ENCODE measurements at regions not wholly inside any gene's neighbourhood (a gene's known extent, or its start where the extent isn't known, plus 50 kb on each side); places are given as distances from the start of the nearest gene placed in this dataset.

- TF ChIP-seq ATRX (CRISPR knock-in tag; IDR thresholded peaks at IDR 0.05; ENCODE audit: borderline replicate concordance) (no peak), ZNF3 (CRISPR knock-in tag; IDR thresholded peaks at IDR 0.05) (no peak), KAT8 (CRISPR knock-in tag; IDR thresholded peaks at IDR 0.05) (0 out of 2 replicates have a peak, but pooled peaks have one; percentile 40), GFI1 (CRISPR knock-in tag; IDR thresholded peaks at IDR 0.05; ENCODE audit: borderline replicate concordance) (no peak), KDM4B (CRISPR knock-in tag; IDR thresholded peaks at IDR 0.05) (no peak), MTA3 (CRISPR knock-in tag; IDR thresholded peaks at IDR 0.05) (no peak), ZNF841 (CRISPR knock-in tag; IDR thresholded peaks at IDR 0.05; ENCODE audit: borderline replicate concordance) (no peak), GPN1 (CRISPR knock-in tag; IDR thresholded peaks at IDR 0.05; ENCODE audit: borderline replicate concordance) (no peak), ZNF354B (CRISPR knock-in tag; IDR thresholded peaks at IDR 0.05) (no peak), CBX5 (CRISPR knock-in tag; IDR thresholded peaks at IDR 0.05; ENCODE audit: borderline replicate concordance) (peak; percentile 68; the same call in 1 of the 2 replicates), NCOA2 (CRISPR knock-in tag; IDR thresholded peaks at IDR 0.05) (peak; percentile 36; the same call in 1 of the 2 replicates), MXI1 (IDR thresholded peaks at IDR 0.05; ENCODE audit: borderline replicate concordance, low read depth, low read length) (no peak), HOXA9 (CRISPR knock-in tag; IDR thresholded peaks at IDR 0.05; ENCODE audit: borderline replicate concordance) (no peak), ZHX2 (IDR thresholded peaks at IDR 0.05; ENCODE audit: low read depth) (no peak), ZHX2 (CRISPR knock-in tag; IDR thresholded peaks at IDR 0.05; ENCODE audit: borderline replicate concordance) (no peak), TFDP1 (CRISPR knock-in tag; IDR thresholded peaks at IDR 0.05; ENCODE audit: borderline replicate concordance) (no peak), SRF (IDR thresholded peaks at IDR 0.05; ENCODE audit: low read depth, low read length) (no peak), ZNF577 (CRISPR knock-in tag; IDR thresholded peaks at IDR 0.05; ENCODE audit: borderline replicate concordance, low read depth) (no peak), BORCS8-MEF2B (CRISPR knock-in tag; IDR thresholded peaks at IDR 0.05) (0 out of 2 replicates have a peak, but pooled peaks have one; percentile 48), DZIP1 (CRISPR knock-in tag; IDR thresholded peaks at IDR 0.05) (no peak), KLF12 (CRISPR knock-in tag; IDR thresholded peaks at IDR 0.05; ENCODE audit: borderline replicate concordance) (no peak)
These were observed 134.6 kb upstream of the CPEB4 start (continued) for GRCh38 chr5:173753307-173754168.

Data from HepG2 (cell line).